ENCODE measurements at regions not wholly inside any gene's neighbourhood (a gene's known extent, or its start where the extent isn't known, plus 50 kb on each side); places are given as distances from the start of the nearest gene placed in this dataset.
"Not testable (repeated sequence)": the region's sequence is repeated elsewhere in the genome, so short reads cannot be mapped to it uniquely, and the experiment has no call there.

- DNase-seq (ENCODE audit: low read depth) = no peak
Measured at GRCh38 chr6:156194981-156195380, 582.2 kb upstream of the ARID1B start.

DNA sequence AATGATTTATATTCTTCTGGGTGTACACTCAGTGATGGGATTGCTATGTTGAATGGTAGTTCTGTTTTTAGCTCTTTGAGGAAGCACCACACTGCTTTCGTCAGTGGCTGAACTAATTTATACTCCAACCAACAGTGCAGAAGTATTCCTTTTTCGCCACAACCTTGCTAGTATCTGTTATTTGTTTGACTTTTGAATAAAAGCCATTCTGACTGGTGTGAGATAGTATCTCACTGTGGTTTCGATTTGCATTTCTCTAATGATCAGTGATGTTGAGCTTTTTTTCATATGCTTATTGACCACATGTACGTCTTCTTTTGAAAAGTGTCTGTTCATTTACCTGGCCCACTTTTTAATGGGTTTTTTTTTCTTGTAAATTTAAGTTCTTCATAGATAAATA is 583.8 kb upstream of the ARID1B start:
- DNase-seq (ENCODE audit: low read depth) = no peak

DNA sequence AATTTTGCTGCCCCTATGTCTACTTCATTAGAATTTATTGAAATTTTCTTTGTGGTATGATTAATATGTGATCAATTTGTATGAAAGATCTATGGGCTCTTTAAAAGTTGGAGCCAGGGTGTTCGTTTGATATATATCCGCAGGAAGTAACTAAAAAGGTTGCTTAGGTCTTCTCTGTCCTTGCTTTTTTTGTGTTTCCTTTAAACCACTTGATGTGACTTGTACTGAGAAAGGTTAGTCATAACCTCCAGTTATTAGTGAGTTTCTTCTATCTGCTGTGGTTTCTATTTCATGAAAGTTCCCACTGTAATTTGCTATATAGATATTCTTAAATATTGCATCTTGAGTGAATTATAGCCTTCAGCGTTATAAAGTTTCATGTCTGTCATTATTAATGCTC is 585.3 kb upstream of the ARID1B start:
- no peak for DNase-seq (ENCODE audit: low read depth)

- not testable (repeated sequence) for DNase-seq (ENCODE audit: low read depth)
Measured at GRCh38 chr6:156191390-156191789, 585.8 kb upstream of the ARID1B start.

- DNase-seq (ENCODE audit: low read depth) = no peak
Measured at GRCh38 chr6:156190270-156190669, 586.9 kb upstream of the ARID1B start.

DNA sequence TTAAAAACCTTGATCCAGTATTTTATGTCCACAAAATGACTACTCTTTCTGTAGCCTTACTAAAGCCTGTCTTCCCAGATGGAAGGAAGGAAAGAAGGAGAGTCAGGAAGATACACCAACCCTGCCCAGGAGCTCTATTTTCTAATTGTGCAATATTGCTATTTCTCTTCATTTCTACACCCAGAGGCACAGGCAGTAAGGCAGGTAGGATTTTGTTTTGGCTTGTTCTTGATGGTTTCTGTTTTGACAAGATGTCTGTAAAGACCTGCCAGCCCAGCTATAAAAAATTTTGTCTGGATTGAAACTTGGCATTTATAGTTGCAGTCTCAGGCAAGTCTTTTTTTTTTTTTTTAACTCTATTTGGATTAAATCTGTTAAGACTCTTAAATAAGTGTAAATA is 587.5 kb upstream of the ARID1B start:
- no peak for DNase-seq (ENCODE audit: low read depth)

DNA sequence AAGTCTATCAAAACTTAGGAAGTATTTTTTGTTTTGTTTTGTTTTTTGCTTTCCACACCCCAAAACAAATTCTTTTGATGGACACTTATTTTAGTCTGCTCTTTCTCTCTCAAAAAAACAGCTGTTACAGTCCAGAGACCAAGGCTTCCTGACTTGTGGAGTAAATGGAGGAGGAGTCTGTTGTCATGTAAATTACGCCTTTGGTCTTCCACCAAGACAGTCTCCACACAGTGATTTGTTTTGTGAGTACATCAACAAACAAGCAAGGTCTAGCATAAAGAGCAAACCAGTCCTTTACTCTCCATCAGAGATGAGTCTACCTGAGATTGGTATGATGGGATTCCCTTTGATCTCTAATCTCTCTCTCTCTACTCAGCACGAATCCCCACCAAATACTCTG is 588.0 kb upstream of the ARID1B start:
- no peak for DNase-seq (ENCODE audit: low read depth)

GRCh38 chr6:156185113-156185512 is 592.1 kb upstream of the ARID1B start:
- no peak for DNase-seq (ENCODE audit: low read depth)

DNA sequence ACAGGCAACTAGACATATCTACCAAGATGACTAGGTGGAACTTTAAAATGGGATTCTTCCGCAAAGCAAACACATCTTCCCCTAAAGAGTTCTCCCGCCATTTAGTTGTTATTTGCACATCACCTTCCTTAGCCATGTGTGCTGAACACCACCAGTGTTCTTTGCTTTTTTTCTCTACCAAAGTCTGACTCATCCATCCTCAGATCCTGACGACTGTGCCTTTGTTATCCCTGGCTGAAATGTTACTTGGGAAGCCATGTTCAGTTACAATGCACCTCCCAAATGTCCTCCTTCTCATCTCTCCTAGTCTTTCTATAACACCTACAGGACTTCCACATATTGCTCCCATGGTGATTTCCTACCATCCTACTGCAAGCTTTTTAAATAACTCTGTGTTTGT is 593.5 kb upstream of the ARID1B start:
- no peak for DNase-seq (ENCODE audit: low read depth)

DNA sequence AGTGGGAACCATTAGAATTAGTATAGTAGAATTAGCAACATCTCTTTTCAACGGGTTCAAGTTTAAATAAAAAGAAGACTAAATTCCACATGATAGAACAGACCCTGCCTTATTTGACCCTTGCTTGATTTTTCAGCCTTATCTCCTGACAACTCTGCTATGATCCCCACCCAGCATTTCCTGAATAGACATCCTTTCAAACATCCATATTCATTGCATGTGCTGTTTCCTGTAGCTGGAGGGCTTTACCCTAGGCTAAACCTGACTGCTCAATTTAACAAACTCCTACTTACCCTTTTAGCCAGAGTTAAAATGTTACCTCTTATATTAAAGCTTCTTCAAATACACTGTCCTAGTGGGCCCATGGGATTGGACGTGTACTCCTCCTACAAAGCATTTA is 594.8 kb upstream of the ARID1B start:
- DNase-seq (ENCODE audit: low read depth) = no peak

- no peak for DNase-seq (ENCODE audit: low read depth)
Measured at GRCh38 chr6:156181506-156181905, 595.7 kb upstream of the ARID1B start.

- no peak for DNase-seq (ENCODE audit: low read depth)
Measured at GRCh38 chr6:156175971-156176421, 601.2 kb upstream of the ARID1B start.

DNA sequence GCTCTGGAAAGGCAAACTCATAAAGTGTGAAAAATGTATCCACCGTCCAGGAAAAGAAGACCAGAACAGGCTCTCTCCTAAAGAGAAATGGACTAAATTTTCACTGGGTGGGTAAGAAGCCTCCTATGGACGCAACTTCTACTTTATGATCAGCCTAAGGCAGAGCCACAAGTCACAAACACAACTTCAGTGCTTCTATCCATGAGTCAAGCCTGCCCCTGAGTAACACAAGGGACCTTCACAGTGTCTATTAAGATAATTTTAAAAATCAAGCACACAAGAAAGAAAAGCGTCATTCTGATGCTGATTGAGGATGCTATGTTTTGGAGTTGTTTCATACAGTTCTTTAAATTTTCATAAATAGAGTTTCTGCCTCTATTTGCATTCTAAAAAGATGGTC is 601.7 kb upstream of the ARID1B start:
- no peak for DNase-seq (ENCODE audit: low read depth)

DNA sequence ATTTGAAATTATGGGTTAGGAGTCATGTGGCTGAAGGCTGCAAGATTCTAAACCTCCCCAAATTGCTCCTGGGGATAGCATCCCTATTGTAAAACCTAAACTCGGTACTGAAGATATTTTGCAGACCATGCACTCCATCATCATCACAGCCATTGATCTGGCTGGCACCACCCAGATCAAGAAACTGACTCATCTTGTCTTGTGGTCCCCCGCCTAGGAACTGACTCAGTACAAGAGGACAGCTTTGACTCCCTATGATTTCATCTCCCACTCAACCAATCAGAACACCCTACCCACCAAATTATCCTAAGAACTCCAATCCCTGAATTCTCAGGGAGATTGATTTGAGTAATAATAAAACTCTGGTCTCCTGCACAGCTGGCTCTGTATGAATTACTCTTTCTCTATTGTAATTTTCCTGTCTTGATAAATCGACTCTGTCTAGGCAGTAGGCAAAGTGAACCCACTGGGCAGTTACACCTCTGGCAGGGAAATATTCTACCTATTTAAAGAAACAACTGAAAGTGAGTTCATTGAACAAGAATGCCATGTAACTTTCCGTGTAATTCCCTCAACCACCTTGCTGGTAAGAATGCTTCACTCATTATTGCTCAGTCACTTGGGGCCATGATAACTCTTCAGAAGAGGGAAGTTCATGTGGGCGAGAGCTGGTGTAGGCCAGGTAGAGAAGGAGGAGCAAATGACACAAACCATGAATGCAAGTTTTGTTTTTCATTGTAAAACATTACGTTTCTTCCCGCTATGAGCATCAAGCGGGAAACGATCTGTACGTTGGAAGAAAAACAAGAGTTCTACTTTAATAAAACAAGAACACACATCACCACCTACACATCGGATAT is 602.9 kb upstream of the ARID1B start:
- no peak for DNase-seq (ENCODE audit: low read depth)

GRCh38 chr6:156169371-156169770 is 607.8 kb upstream of the ARID1B start:
- DNase-seq (ENCODE audit: low read depth) = no peak

GRCh38 chr6:156167625-156168071 is 609.5 kb upstream of the ARID1B start:
- no peak for DNase-seq (ENCODE audit: low read depth)

- no peak for DNase-seq (ENCODE audit: low read depth)
Measured at GRCh38 chr6:156167016-156167624, 610.1 kb upstream of the ARID1B start.

DNA sequence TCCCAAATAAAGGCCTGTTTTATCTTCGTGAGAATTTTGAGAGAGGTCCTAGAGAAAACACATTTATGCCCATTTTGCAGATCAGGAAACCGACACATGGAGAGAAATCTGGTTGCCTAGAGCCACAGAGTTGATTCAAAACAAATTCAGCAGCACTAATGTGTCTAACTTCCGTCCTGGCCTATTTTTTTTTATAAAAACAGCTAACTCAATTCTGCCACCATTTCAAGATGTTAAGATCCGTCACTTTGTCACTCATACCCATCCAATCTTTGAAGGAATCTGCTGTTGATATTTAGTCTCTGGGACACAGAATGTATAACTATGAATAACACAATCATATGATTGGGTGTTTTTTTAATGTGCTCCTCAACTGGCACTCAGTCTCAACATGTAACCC is 611.1 kb upstream of the ARID1B start:
- no peak for DNase-seq (ENCODE audit: low read depth)

DNA sequence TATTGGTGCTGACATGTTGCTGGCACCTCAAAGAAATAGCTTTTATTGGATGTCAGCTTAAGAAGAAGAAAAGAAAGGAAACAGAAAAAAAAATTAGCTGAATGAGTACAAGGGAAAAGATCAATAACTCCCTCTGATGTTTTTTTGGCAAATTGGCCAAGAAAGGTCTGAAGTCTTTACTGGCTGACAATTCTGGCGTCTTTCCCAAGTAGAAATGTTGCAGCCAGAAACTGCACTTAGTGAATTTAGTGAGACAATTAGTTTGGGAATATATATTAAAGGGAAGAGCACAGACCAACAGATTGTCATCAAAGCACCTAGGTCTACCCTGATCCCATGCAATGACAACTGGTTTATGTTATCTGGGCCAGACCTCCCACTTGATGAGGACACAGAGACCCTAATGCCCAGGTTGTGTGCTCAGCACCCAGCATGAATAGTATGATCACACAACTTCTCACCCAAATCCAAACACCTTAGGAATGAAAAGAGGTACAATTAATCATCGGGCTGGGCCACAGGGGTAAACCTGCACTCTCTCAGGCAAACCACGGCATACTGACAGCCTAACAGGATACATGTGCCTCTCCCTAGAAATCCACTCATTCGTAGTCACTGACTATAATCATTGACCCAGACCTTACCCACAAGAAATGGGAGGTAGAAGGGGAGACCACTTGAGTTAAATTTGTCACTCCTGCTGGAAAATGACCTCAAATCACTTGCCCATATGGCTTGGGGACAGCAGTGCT is 612.3 kb upstream of the ARID1B start:
- no peak for DNase-seq (ENCODE audit: low read depth)

DNA sequence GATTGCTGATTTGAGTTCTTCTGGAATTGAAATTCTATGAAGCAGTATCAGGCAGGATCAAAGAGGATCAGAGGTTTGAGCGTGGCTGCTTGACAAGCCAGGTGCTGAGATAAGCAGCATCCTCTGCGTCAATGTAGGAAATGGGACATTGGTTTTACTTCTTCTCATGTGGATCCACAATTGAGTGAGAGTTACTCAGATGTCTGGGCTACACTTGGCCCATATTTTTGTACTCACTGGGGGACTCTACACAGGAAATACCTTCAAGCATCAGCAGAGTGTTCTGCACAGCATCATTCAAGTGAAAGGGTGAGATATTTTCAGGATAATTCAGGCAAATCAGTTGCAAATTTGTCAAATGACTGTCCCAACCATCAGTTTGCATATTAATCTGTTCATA is 613.9 kb upstream of the ARID1B start:
- DNase-seq (ENCODE audit: low read depth) = no peak

GRCh38 chr6:156161471-156161870 is 615.7 kb upstream of the ARID1B start:
- DNase-seq (ENCODE audit: low read depth) = no peak

- no peak for DNase-seq (ENCODE audit: low read depth)
Measured at GRCh38 chr6:156160795-156161165, 616.4 kb upstream of the ARID1B start.

Measured in Daoy (cell line).